Activated T-helper 9 cell treated with anti-CD3 and anti-CD28 coated beads, Interleukin-2, amount 50 U/mL, for 16 hours (primary cell): ENCODE measurements at regions not wholly inside any gene's neighbourhood (a gene's known extent, or its start where the extent isn't known, plus 50 kb on each side); places are given as distances from the start of the nearest gene placed in this dataset.

ENCODE experiments used
- DNase-seq: peaks from one replicate; pipeline ENCODE4 v3.0.0-alpha.2; 2020; ENCODE audit warnings: low read depth

GRCh38 chr18:47595831-47596501, 334.5 kb downstream of the SMAD2 start:
- DNase-seq: no peak

- DNase-seq: no peak
These were observed 335.8 kb downstream of the SMAD2 start for GRCh38 chr18:47594621-47595086.

DNA sequence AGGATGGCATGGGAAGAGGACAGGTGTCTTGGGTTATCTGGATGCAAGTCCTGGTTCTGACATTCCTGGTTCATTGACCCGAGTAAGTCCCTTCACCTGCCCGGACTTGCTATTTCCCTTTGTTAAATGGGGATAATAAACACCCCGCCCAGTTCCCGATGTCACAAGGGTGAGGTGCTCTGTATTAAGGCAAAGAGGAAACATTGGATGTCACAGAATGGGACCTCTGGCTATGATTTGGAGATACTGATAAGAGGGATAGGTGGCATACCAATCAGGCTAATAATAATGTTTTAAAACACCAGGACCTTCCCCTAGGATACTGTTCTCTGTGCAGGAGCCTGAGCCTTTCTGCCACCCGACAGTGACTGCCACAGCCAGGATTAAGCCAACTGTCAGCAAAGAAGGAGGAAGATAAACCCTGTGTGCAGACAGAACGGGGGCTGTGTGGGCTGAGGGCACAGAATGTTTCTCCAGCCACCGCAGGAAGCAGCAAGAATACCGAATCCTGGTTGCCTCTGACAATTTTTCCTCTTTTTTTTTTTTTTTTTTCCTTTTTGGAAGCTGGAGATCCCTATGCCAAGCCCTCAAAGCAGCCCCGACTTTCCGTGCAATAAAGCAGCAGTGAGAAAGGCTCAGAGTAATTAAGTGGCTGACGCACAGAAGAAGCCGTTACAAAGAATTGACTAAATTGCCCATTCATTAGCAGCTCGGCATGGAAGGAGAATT, 336.6 kb downstream of the SMAD2 start:
- no peak for DNase-seq

DNA sequence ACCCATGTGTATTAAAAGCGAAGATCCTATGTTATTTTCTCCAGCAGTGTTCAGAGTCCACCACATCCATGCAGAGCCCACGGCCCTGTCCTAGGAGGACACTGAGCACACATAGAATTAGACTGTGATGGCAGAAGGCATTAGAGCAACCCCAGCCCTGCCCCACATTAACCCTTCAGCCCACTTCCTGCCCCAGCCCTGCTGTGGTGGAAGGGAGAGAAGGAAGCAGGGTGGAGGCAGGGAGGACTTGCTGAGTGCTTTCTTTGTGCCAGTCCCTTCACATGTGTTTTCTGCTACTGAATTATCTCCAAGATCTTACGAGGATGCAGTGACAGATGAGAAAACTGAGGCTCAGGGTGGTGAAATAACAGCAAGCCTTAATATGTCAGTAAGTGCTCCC, 339.0 kb downstream of the SMAD2 start:
- DNase-seq: no peak

GRCh38 chr18:47587587-47587986, 336.1 kb upstream of the SKOR2 start:
- DNase-seq: no peak

- DNase-seq: no peak
These were observed 335.1 kb upstream of the SKOR2 start for GRCh38 chr18:47586418-47587070.

DNA sequence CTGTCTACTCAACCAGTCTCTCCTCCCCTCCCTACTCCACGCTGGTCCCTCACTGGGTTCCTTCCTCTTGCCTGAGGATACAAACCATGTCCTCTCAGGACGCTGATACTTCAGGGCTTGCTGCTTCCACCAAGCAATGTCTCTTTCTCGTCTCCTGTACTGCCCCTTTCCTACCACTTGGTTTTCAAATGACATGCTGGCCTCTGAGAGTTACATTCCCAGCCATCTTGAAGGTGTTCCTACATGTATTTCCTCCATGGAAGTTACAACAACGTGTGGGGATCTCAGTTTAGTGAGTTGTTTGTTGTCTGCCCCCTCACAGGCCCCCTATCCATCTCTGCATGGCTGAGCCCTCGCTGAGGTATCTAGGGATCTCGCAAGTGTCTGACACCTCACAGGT, 334.5 kb upstream of the SKOR2 start:
- DNase-seq: no peak

GRCh38 chr18:47585136-47585535, 333.7 kb upstream of the SKOR2 start:
- DNase-seq: no peak

DNA sequence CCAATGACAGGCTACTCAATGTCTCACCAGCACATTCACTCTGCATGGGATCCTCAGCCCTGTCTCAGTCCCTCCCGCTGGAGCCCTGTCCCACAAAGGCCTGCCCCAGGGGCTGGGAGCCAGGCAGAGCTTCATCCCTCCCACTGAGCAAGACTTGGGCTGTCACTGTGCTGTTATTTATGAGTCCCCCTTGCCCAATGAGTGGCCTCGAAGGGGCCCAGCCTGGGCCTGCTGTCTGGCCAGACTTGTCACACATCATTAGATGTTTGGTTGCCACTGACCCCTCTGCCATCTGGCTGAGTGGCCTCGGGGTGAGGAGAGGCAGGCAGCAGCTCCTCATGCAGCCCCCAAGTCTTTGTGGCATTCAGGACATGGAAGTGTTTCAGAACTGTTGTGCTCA, 330.6 kb upstream of the SKOR2 start:
- DNase-seq: no peak

- no peak for DNase-seq
These were observed 326.1 kb upstream of the SKOR2 start for GRCh38 chr18:47577520-47577919.

DNA sequence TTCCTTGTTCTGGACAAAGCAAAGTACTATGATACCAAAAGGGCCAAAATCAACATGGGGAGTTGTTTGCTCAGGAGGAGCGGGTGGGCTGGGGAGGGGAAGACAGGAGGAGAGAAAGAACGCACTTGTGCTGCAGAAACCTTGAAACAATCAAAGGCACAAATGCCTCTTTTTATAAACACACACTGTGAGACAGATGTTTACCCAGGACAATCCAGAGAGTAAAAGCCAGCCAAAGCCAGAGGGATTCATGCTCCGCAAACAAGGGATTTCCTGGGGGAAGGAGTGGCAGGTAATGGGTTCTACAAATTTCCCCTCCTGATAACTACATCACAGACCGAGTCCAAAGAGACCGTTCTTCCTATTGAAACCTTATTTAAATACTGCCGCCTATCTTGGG, 323.5 kb upstream of the SKOR2 start:
- no peak for DNase-seq

- no peak for DNase-seq
These were observed 320.5 kb upstream of the SKOR2 start for GRCh38 chr18:47571957-47572356.

DNA sequence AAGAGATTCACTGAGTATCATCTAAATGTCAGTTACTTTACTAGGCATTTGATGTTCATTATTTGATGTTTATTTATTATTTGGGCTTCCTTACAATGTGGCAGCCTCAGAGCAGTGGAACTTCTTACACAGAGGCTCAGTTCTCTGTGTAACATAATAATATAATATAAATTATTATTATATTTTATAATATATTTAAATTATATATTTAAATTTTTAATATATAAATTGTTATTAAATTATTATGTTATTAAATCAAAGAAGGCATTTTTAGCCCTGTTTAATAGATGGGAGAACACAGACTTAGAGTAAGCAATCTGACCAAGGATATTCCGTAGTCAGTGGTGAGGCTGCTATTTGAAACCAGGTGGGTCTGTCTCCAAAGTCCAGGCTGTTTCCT, 315.3 kb upstream of the SKOR2 start:
- DNase-seq: no peak

GRCh38 chr18:47560723-47561715, 309.6 kb upstream of the SKOR2 start:
- no peak for DNase-seq

DNA sequence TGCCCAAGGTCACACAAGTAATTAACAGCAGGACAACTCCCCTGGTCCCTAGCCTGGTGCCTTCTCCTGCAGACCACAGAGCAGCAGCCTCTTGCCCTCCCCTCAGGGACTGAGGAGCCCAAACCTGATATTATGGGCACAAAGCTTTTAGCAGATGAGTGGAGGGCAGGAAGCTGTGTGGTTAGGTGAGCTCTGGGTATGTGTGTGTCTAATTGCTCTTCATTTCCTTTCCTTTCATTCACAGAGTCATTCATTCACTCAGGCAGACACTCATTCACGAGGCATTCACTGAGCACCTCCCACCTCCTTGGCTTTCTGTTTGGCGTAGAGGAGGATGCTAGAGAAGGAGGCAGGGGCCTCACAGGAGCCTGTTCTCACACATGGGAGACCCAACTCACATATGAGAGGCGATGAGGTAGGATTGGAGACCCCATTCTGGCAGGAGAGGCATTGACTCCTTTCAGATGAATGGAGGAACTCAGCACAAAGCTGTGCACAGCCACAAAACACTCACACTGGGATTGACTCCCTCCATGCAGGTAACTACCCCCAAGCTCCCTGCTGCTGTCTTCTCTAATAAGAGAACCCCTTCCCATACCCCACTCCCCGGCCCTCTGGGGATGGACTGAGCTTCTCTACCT, 306.8 kb upstream of the SKOR2 start:
- DNase-seq: no peak

DNA sequence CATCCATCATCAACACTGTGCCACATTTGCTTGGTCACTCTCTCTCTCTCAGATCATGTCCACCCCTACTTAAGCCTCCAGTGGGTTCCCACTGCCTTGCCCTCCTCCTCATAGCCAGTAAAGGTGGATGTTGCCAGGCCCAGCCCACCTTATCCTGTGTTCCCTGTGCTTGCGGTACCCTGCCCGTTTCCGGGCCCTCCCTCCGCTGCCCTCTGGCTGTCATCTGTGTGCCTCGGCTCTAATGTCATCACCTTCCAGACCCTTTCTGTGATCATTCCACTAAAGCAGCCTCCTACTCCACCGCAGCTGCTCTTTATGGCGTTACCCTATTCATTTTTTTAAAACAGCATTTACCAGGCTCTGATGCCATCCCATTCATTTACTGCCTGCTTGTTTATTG, 305.7 kb upstream of the SKOR2 start:
- no peak for DNase-seq

- DNase-seq: no peak
These were observed 301.3 kb upstream of the SKOR2 start for GRCh38 chr18:47552783-47553182.

DNA sequence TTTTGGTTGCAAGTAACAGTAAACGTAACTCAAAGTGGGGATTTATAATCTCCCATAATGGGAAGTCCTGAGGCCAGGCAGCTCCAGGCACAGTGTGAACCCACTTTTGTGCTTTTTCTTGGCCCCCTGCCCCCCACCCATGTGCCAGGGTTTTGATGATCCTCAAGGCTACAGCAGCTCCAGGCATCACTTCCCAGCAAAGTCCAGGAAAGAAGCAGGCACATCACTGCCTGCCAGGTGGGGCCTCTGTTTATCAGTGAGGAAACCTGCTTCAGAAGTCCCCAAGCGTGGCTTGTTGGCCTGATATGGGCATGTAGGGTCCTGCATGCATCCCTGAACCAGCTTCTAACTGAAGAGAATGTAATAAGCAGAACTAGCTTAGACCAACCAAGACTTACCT, 299.2 kb upstream of the SKOR2 start:
- no peak for DNase-seq

- DNase-seq: no peak
These were observed 297.6 kb upstream of the SKOR2 start for GRCh38 chr18:47549021-47549540.

DNA sequence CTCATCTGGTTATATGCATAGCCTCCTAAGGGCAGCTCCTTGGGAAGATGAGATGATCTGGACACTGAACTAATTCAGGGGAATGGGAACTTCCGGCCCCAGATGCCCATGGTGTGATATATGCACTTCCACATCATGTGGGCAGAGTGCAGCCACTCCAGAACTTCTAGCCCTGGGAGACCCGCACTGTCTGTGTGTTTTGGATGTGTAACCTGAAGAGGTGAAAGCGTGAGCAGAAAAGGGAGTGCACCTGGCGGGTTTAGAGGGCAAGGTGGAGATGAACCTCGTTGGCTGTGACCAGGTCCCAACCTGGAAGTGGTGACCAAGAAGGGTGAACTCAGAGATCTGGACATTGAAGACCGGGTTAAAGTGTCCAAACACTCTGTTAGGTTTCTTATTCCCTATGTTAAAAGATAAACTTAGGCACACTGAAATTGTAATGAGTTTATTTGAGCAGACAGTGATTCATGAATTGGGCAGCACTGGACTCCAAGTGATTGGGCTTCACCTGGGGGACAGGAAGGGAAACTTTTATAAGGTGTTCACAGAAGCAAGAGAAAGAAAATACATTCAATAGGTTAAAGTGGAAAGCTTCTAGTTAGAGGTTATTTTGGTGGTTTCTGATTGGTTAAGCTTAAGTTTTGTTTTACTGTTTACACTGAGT, 296.2 kb upstream of the SKOR2 start:
- DNase-seq: no peak

DNA sequence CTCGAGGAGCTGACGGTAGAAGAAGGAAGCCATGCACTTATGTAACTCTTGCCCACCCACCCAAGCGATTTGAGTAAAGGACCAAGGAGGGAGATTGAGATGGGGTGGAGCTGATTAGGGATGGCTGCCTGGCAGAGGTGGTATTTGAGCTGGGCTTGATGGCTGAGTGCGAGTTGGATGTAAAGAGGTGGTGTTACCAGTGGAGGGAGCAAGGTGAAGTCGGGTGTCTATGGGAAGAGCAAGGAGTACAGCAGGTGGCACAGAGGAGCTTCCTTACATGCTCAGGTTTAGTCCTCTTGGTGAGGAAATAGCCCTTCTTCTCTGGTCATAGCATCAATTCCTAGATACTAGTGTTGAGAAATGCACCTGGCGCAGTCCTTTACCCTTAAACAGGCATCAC, 294.2 kb upstream of the SKOR2 start:
- DNase-seq: no peak
